H9 (cell line): ENCODE measurements at regions not wholly inside any gene's neighbourhood (a gene's known extent, or its start where the extent isn't known, plus 50 kb on each side); places are given as distances from the start of the nearest gene placed in this dataset.

Experiments used
- DNase-seq: peaks from one replicate; pipeline ENCODE4 v3.0.0-alpha.2; 2017
- H2AFZ ChIP-seq: one replicate; pipeline ENCODE4 v1.6.1; 2013; ENCODE audit warnings: mild to moderate bottlenecking, low read length, control low read depth, moderate library complexity
- H2AK5ac ChIP-seq: 2 replicates; pipeline ENCODE4 v1.6.1; 2013; ENCODE audit warnings: low read length, control low read depth, mixed read lengths; ENCODE audit not compliant: insufficient read length
- H2BK120ac ChIP-seq: one replicate; pipeline ENCODE4 v1.6.1; 2013; ENCODE audit warnings: low read depth, mild to moderate bottlenecking, low read length, control low read depth, inconsistent platforms; ENCODE audit not compliant: poor library complexity, severe bottlenecking
- H2BK12ac ChIP-seq: 2 replicates; pipeline ENCODE4 v1.6.1; 2013; ENCODE audit warnings: low read length, control low read depth, mixed read lengths, low read depth; ENCODE audit not compliant: insufficient read length
- H2BK15ac ChIP-seq: 2 replicates; pipeline ENCODE4 v1.6.1; 2013; ENCODE audit warnings: low read depth, low read length, control low read depth
- H2BK20ac ChIP-seq: one replicate; pipeline ENCODE4 v1.6.1; 2013; ENCODE audit warnings: low read depth, mild to moderate bottlenecking, low read length, control low read depth, inconsistent platforms; ENCODE audit not compliant: poor library complexity, severe bottlenecking
- H2BK5ac ChIP-seq: 2 replicates; pipeline ENCODE4 v1.6.1; 2013; ENCODE audit warnings: low read length, control low read depth, mixed read lengths; ENCODE audit not compliant: insufficient read length
- H3K14ac ChIP-seq: 2 replicates; pipeline ENCODE4 v1.6.1; 2013; ENCODE audit warnings: low read length, control low read depth; ENCODE audit not compliant: insufficient read depth
- H3K18ac ChIP-seq: 2 replicates; pipeline ENCODE4 v1.6.1; 2013; ENCODE audit warnings: low read depth, mild to moderate bottlenecking, mixed read lengths, low read length, control low read depth; ENCODE audit not compliant: insufficient read length
- H3K23ac ChIP-seq: 2 replicates; pipeline ENCODE4 v1.6.1; 2013; ENCODE audit warnings: low read length, control low read depth, mixed read lengths, low read depth; ENCODE audit not compliant: insufficient read length
- H3K23me2 ChIP-seq: 2 replicates; pipeline ENCODE4 v1.6.1; 2013; ENCODE audit warnings: low read depth, mild to moderate bottlenecking, mixed read lengths, low read length, control low read depth; ENCODE audit not compliant: insufficient read length, poor library complexity, severe bottlenecking
- H3K27ac ChIP-seq: 2 replicates; pipeline ENCODE4 v1.5.1; 2013; ENCODE audit warnings: low read length, control low read depth, mixed read lengths, low read depth; ENCODE audit not compliant: insufficient read length
- H3K27me3 ChIP-seq: 2 replicates; pipeline ENCODE4 v1.6.1; 2013; ENCODE audit warnings: low read length, control low read depth, inconsistent platforms; ENCODE audit not compliant: insufficient read depth
- H3K4ac ChIP-seq: 2 replicates; pipeline ENCODE4 v1.6.1; 2013; ENCODE audit warnings: low read depth, mild to moderate bottlenecking, control low read depth, inconsistent platforms, low read length, moderate library complexity
- H3K4me1 ChIP-seq: 2 replicates; pipeline ENCODE4 v1.6.1; 2013; ENCODE audit warnings: low read length, control low read depth, inconsistent platforms; ENCODE audit not compliant: insufficient read depth
- H3K4me2 ChIP-seq: 2 replicates; pipeline ENCODE4 v1.6.1; 2013; ENCODE audit warnings: low read length, control low read depth, mixed read lengths; ENCODE audit not compliant: insufficient read length, insufficient read depth
- H3K56ac ChIP-seq: 2 replicates; pipeline ENCODE4 v1.6.1; 2013; ENCODE audit warnings: low read depth, mild to moderate bottlenecking, mixed read lengths, low read length, control low read depth; ENCODE audit not compliant: insufficient read length
- H3K79me1 ChIP-seq: 2 replicates; pipeline ENCODE4 v1.6.1; 2013; ENCODE audit warnings: low read depth, mild to moderate bottlenecking, moderate library complexity, low read length, control low read depth, inconsistent platforms; ENCODE audit not compliant: insufficient read depth, poor library complexity, severe bottlenecking
- H3K79me2 ChIP-seq: 2 replicates; pipeline ENCODE4 v1.6.1; 2013; ENCODE audit warnings: low read length, control low read depth, inconsistent platforms; ENCODE audit not compliant: insufficient read depth
- H3K9ac ChIP-seq: 2 replicates; pipeline ENCODE4 v1.6.1; 2013; ENCODE audit warnings: low read length, control low read depth, mixed read lengths; ENCODE audit not compliant: insufficient read length; ENCODE audit errors: extremely low read depth
- H3K9me3 ChIP-seq: one replicate; pipeline ENCODE4 v1.6.1; 2013; ENCODE audit warnings: low read depth, low read length, inconsistent platforms; ENCODE audit not compliant: control insufficient read depth
- H3T11ph ChIP-seq: one replicate; pipeline ENCODE4 v1.6.1; 2013; ENCODE audit warnings: mild to moderate bottlenecking, low read length, control low read depth, inconsistent platforms
- H4K20me1 ChIP-seq: one replicate; pipeline ENCODE4 v1.6.1; 2013; ENCODE audit not compliant: control insufficient read depth, insufficient read length, insufficient read depth
- H4K5ac ChIP-seq: 2 replicates; pipeline ENCODE4 v1.6.1; 2013; ENCODE audit warnings: low read depth, mild to moderate bottlenecking, mixed read lengths, low read length, control low read depth; ENCODE audit not compliant: insufficient read length
- H4K8ac ChIP-seq: replicated peaks from 2 replicates; pipeline ENCODE4 v1.6.1; 2013; ENCODE audit warnings: low read length, control low read depth, mixed read lengths, low read depth; ENCODE audit not compliant: insufficient read length
- H4K91ac ChIP-seq: 2 replicates; pipeline ENCODE4 v1.6.1; 2013; ENCODE audit warnings: low read depth, mild to moderate bottlenecking, moderate library complexity, mixed read lengths, low read length, control low read depth; ENCODE audit not compliant: insufficient read length
- H3K27ac Mint-ChIP-seq, 3 experiments: 2 replicates in 2 of 3; 3 replicates in 1 of 3; pipeline ENCODE4 v1.8.0; 2020 to 2021; ENCODE audit warnings: mixed read lengths in 3 of 3, mild to moderate bottlenecking in 1 of 3, moderate library complexity in 1 of 3
- H3K27me3 Mint-ChIP-seq: 2 replicates; pipeline ENCODE4 v1.8.0; 2021; ENCODE audit warnings: low read depth, mild to moderate bottlenecking, moderate library complexity, mixed read lengths
- H3K36me3 Mint-ChIP-seq, 3 experiments: 2 replicates in 2 of 3; 3 replicates in 1 of 3; pipeline ENCODE4 v1.8.0; 2020 to 2021; ENCODE audit warnings: low read depth in 3 of 3, mixed read lengths in 3 of 3; ENCODE audit not compliant: insufficient read depth in 1 of 3
- H3K4me1 Mint-ChIP-seq, 2 experiments: 2 replicates each; pipeline ENCODE4 v1.8.0; 2020; ENCODE audit warnings: mixed read lengths in 2 of 2
- H3K4me3 Mint-ChIP-seq, 2 experiments: 2 replicates in 1 of 2; 3 replicates in 1 of 2; pipeline ENCODE4 v1.8.0; 2020 to 2021; ENCODE audit warnings: mild to moderate bottlenecking in 2 of 2, mixed read lengths in 2 of 2, moderate library complexity in 1 of 2
- H3K9me3 Mint-ChIP-seq, 2 experiments: 2 replicates in 1 of 2; 3 replicates in 1 of 2; pipeline ENCODE4 v1.8.0; 2020; ENCODE audit warnings: mild to moderate bottlenecking in 2 of 2, mixed read lengths in 2 of 2, moderate library complexity in 1 of 2
- WGBS: extraction: QIAGEN DNeasy Blood & Tissue Kit; methylation state at CpG from one replicate; pipeline ENCODE4 v1.1.7; 2013; ENCODE audit warnings: missing lambda C conversion rate, low lambda C conversion rate, mixed read lengths; ENCODE audit not compliant: insufficient read length; ENCODE audit errors: extremely low coverage; 5-methylcytosine and 5-hydroxymethylcytosine counted together
- TF ChIP-seq, protein P1 (sequence below): fragments of 200-600 bp; sonication (generic); conservative IDR thresholded peaks from 3 replicates; pipeline ENCODE4 v1.8.0; 2021; ENCODE audit warnings: antibody characterized with exemption, mild to moderate bottlenecking

DNA sequence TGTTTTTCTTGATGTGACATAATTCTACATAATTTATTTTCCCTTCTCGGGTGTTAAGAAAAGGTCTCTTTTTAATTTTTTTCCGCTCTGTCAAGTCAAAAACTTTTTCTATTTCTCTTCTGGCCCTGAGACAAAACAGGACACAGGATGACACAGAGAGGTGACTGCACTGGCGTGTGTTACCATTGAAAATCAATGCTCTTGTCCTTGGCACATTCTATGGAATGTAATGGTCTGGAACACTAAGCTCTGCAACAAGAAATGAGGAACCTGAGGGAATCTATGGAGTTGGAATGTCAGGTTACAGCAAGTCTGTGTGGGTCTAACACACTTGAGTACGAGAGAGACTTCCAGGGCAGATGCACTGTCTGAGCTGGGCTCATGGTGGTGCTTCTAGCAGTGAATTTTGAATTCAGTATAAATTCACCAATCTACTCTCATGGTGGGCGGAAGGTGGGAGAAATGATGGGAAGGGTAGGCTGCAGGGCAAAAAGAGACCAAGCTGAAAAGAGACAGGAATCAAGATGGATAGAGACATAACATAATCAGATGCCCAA is 508.3 kb downstream of the TUSC7 start:
- Histone ChIP-seq H2AFZ (no peak overlapping the region), H4K91ac (no peak overlapping the region), H3K9me3 (no peaks in the 10 kb centered on the region), H4K20me1 (no peaks in the 10 kb centered on the region), H3K9ac (no peak overlapping the region), H3K18ac (no peak overlapping the region), H3K14ac (no peak overlapping the region), H2BK20ac (no peak overlapping the region), H3K27me3 (no peaks in the 10 kb centered on the region), H2BK12ac (no peak overlapping the region), H2BK120ac (no peak overlapping the region), H3K23ac (no peak overlapping the region), H3K79me2 (no peaks in the 10 kb centered on the region), H3K79me1 (no peaks in the 10 kb centered on the region), H3K4me1 (no peaks in the 10 kb centered on the region), H2BK15ac (no peak overlapping the region), H4K8ac (no peak overlapping the region), H3K4me2 (no peak overlapping the region), H3K23me2 (no peaks in the 10 kb centered on the region), H2BK5ac (no peak overlapping the region), H3K27ac (no peak overlapping the region), H2AK5ac (no peak overlapping the region), H3K56ac (no peak overlapping the region), H3K4ac (no peak overlapping the region), H3T11ph (no peak overlapping the region), H4K5ac (no peak overlapping the region)
- DNase-seq = no peak
- Mint-ChIP-seq H3K4me1 (peaks cover 3% of the 10 kb centered on the region in 2 experiments), H3K27me3 (no peaks in the 10 kb centered on the region), H3K4me3 (no peak overlapping the region), H3K9me3 (no peaks in the 10 kb centered on the region; a peak in 1 of 5 replicates), H3K27ac (peak overlapping the region in 1 of 3 experiments; percentile 11; a peak in 1 of 7 replicates), H3K36me3 (no peaks in the 10 kb centered on the region)
- TF ChIP-seq, protein P1, sequence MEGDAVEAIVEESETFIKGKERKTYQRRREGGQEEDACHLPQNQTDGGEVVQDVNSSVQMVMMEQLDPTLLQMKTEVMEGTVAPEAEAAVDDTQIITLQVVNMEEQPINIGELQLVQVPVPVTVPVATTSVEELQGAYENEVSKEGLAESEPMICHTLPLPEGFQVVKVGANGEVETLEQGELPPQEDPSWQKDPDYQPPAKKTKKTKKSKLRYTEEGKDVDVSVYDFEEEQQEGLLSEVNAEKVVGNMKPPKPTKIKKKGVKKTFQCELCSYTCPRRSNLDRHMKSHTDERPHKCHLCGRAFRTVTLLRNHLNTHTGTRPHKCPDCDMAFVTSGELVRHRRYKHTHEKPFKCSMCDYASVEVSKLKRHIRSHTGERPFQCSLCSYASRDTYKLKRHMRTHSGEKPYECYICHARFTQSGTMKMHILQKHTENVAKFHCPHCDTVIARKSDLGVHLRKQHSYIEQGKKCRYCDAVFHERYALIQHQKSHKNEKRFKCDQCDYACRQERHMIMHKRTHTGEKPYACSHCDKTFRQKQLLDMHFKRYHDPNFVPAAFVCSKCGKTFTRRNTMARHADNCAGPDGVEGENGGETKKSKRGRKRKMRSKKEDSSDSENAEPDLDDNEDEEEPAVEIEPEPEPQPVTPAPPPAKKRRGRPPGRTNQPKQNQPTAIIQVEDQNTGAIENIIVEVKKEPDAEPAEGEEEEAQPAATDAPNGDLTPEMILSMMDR = no peak
- no CpG with 5 or more reads among the region's 5 CpGs for WGBS
